HG02970 (cell line): ENCODE measurements at regions not wholly inside any gene's neighbourhood (a gene's known extent, or its start where the extent isn't known, plus 50 kb on each side); places are given as distances from the start of the nearest gene placed in this dataset.
"Not testable (repeated sequence)": the region's sequence is repeated elsewhere in the genome, so short reads cannot be mapped to it uniquely, and the experiment has no call there.

Source experiments
- ATAC-seq: cut with Tn5 transposase; IDR thresholded peaks from one replicate; pipeline ENCODE4 v1.9.1; 2021; ENCODE audit warnings: mild to moderate bottlenecking, moderate library complexity, moderate number of reproducible peaks; ENCODE audit not compliant: unreplicated experiment, low FRiP score

- no peak for ATAC-seq
Measured at GRCh38 chr7:131689662-131690234, 133.3 kb upstream of the PODXL start.

GRCh38 chr7:131688738-131689661 is 132.6 kb upstream of the PODXL start:
- no peak for ATAC-seq

GRCh38 chr7:131687296-131687695 is 130.9 kb upstream of the PODXL start:
- ATAC-seq = no peak

GRCh38 chr7:131686833-131687232 is 130.4 kb upstream of the PODXL start:
- ATAC-seq = no peak

GRCh38 chr7:131683536-131684125 is 127.2 kb upstream of the PODXL start:
- no peak for ATAC-seq

- no peak for ATAC-seq
Measured at GRCh38 chr7:131681961-131682360, 125.5 kb upstream of the PODXL start.

- not testable (repeated sequence) for ATAC-seq
Measured at GRCh38 chr7:131679071-131679470, 122.6 kb upstream of the PODXL start.

GRCh38 chr7:131676850-131677249 is 120.4 kb upstream of the PODXL start:
- not testable (repeated sequence) for ATAC-seq

GRCh38 chr7:131674131-131674530 is 117.7 kb upstream of the PODXL start:
- ATAC-seq = no peak

- ATAC-seq = no peak
Measured at GRCh38 chr7:131673576-131673975, 117.1 kb upstream of the PODXL start.

- no peak for ATAC-seq
Measured at GRCh38 chr7:131670406-131670805, 114.0 kb upstream of the PODXL start.

GRCh38 chr7:131667699-131668098 is 111.3 kb upstream of the PODXL start:
- ATAC-seq = no peak

- no peak for ATAC-seq
Measured at GRCh38 chr7:131665021-131665420, 108.6 kb upstream of the PODXL start.

- ATAC-seq = no peak
Measured at GRCh38 chr7:131664570-131664969, 108.1 kb upstream of the PODXL start.

GRCh38 chr7:131662301-131662873 is 106.0 kb upstream of the PODXL start:
- ATAC-seq = not testable (repeated sequence)

GRCh38 chr7:131657881-131658280 is 101.5 kb upstream of the PODXL start:
- ATAC-seq = no peak

GRCh38 chr7:131656980-131657723 is 100.7 kb upstream of the PODXL start:
- no peak for ATAC-seq

GRCh38 chr7:131655866-131656265 is 99.4 kb upstream of the PODXL start:
- no peak for ATAC-seq

- ATAC-seq = no peak
Measured at GRCh38 chr7:131655447-131655846, 99.0 kb upstream of the PODXL start.

- ATAC-seq = no peak
Measured at GRCh38 chr7:131654668-131655326, 98.4 kb upstream of the PODXL start.
